ENCODE measurements at regions not wholly inside any gene's neighbourhood (a gene's known extent, or its start where the extent isn't known, plus 50 kb on each side); places are given as distances from the start of the nearest gene placed in this dataset.

GRCh38 chr12:123094349-123095077 lies 56.4 kb downstream of the PITPNM2 start (continued):
- TF ChIP-seq, protein P1, sequence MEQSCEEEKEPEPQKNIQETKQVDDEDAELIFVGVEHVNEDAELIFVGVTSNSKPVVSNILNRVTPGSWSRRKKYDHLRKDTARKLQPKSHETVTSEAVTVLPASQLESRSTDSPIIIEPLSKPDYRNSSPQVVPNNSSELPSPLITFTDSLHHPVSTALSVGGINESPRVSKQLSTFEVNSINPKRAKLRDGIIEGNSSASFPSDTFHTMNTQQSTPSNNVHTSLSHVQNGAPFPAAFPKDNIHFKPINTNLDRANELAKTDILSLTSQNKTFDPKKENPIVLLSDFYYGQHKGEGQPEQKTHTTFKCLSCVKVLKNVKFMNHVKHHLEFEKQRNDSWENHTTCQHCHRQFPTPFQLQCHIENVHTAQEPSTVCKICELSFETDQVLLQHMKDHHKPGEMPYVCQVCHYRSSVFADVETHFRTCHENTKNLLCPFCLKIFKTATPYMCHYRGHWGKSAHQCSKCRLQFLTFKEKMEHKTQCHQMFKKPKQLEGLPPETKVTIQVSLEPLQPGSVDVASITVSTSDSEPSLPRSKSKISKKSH (CRISPR knock-in tag; IDR thresholded peaks at IDR 0.05; ENCODE audit: borderline replicate concordance), result no peak
- no peak for TF ChIP-seq ZSCAN30 (CRISPR knock-in tag; IDR thresholded peaks at IDR 0.05)
- TF ChIP-seq, protein P2, sequence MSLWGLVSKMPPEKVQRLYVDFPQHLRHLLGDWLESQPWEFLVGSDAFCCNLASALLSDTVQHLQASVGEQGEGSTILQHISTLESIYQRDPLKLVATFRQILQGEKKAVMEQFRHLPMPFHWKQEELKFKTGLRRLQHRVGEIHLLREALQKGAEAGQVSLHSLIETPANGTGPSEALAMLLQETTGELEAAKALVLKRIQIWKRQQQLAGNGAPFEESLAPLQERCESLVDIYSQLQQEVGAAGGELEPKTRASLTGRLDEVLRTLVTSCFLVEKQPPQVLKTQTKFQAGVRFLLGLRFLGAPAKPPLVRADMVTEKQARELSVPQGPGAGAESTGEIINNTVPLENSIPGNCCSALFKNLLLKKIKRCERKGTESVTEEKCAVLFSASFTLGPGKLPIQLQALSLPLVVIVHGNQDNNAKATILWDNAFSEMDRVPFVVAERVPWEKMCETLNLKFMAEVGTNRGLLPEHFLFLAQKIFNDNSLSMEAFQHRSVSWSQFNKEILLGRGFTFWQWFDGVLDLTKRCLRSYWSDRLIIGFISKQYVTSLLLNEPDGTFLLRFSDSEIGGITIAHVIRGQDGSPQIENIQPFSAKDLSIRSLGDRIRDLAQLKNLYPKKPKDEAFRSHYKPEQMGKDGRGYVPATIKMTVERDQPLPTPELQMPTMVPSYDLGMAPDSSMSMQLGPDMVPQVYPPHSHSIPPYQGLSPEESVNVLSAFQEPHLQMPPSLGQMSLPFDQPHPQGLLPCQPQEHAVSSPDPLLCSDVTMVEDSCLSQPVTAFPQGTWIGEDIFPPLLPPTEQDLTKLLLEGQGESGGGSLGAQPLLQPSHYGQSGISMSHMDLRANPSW (CRISPR knock-in tag; IDR thresholded peaks at IDR 0.05; ENCODE audit: borderline replicate concordance), result no peak
- TF ChIP-seq SOX5 (CRISPR knock-in tag; IDR thresholded peaks at IDR 0.05; ENCODE audit: borderline replicate concordance), result peak; percentile 53; the same call in 1 of the 2 replicates
- TF ChIP-seq ZNF749 (CRISPR knock-in tag; IDR thresholded peaks at IDR 0.05; ENCODE audit: borderline replicate concordance), result no peak
- no peak for TF ChIP-seq TAF15 (IDR thresholded peaks at IDR 0.05; ENCODE audit: low read depth, low read length, poor library complexity, severe bottlenecking)
- no peak for TF ChIP-seq SSRP1 (CRISPR knock-in tag; IDR thresholded peaks at IDR 0.05)
- no peak for TF ChIP-seq ZBED4 (CRISPR knock-in tag; IDR thresholded peaks at IDR 0.05; ENCODE audit: borderline replicate concordance)
- TF ChIP-seq, protein P3, sequence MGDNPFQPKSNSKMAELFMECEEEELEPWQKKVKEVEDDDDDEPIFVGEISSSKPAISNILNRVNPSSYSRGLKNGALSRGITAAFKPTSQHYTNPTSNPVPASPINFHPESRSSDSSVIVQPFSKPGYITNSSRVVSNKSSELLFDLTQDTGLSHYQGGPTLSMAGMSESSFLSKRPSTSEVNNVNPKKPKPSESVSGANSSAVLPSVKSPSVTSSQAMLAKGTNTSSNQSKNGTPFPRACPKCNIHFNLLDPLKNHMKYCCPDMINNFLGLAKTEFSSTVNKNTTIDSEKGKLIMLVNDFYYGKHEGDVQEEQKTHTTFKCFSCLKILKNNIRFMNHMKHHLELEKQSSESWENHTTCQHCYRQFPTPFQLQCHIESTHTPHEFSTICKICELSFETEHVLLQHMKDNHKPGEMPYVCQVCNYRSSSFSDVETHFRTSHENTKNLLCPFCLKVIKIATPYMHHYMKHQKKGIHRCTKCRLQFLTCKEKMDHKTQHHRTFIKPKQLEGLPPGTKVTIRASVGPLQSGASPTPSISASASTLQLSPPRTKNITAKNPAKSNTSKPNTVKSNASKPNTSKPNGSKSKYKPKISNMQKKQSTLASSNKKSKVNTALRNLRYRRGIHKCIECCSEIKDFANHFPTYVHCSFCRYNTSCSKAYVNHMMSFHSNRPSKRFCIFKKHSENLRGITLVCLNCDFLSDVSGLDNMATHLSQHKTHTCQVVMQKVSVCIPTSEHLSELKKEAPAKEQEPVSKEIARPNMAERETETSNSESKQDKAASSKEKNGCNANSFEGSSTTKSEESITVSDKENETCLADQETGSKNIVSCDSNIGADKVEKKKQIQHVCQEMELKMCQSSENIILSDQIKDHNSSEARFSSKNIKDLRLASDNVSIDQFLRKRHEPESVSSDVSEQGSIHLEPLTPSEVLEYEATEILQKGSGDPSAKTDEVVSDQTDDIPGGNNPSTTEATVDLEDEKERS (CRISPR knock-in tag; IDR thresholded peaks at IDR 0.05), result no peak
- no peak for TF ChIP-seq STAG1 (CRISPR knock-in tag; IDR thresholded peaks at IDR 0.05)
- TF ChIP-seq, protein P4, sequence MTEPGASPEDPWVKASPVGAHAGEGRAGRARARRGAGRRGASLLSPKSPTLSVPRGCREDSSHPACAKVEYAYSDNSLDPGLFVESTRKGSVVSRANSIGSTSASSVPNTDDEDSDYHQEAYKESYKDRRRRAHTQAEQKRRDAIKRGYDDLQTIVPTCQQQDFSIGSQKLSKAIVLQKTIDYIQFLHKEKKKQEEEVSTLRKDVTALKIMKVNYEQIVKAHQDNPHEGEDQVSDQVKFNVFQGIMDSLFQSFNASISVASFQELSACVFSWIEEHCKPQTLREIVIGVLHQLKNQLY (CRISPR knock-in tag; IDR thresholded peaks at IDR 0.05), result peak; percentile 62; the same call in 1 of the 2 replicates
- no peak for TF ChIP-seq DR1 (CRISPR knock-in tag; IDR thresholded peaks at IDR 0.05)
- no peak for TF ChIP-seq EHMT2 (IDR thresholded peaks at IDR 0.05; ENCODE audit: borderline replicate concordance, low read depth, low read length)
- TF ChIP-seq NFIB (CRISPR knock-in tag; IDR thresholded peaks at IDR 0.05; ENCODE audit: borderline replicate concordance), result no peak
- peak; percentile 71; the same call in 1 of the 2 replicates for TF ChIP-seq NCOA2 (CRISPR knock-in tag; IDR thresholded peaks at IDR 0.05)
- TF ChIP-seq NCOR1 (IDR thresholded peaks at IDR 0.05; ENCODE audit: borderline replicate concordance, low read length), result no peak

Measured in HepG2 (cell line).